ENCODE measurements at regions not wholly inside any gene's neighbourhood (a gene's known extent, or its start where the extent isn't known, plus 50 kb on each side); places are given as distances from the start of the nearest gene placed in this dataset.

GRCh38 chr9:115989831-115990230, 163.8 kb upstream of the PAPPA start:
- Histone ChIP-seq H3K23me2 (ENCODE audit: insufficient read length, low read depth, low read length, poor library complexity, severe bottlenecking) (no peaks in the 10 kb centered on the region), H2AFZ (ENCODE audit: low read length) (no peak overlapping the region), H3K4me2 (ENCODE audit: insufficient read depth, insufficient read length, low read length) (no peak overlapping the region), H3K18ac (ENCODE audit: insufficient read length, low read depth, low read length) (no peak overlapping the region), H3K27ac (ENCODE audit: insufficient read length, low read depth, low read length) (no peak overlapping the region), H4K91ac (ENCODE audit: insufficient read length, low read depth, low read length) (no peak overlapping the region), H2BK12ac (ENCODE audit: insufficient read length, low read depth, low read length) (no peak overlapping the region), H2BK120ac (ENCODE audit: low read depth, low read length, poor library complexity, severe bottlenecking) (no peak overlapping the region), H4K20me1 (ENCODE audit: control insufficient read depth, insufficient read depth, insufficient read length) (no peaks in the 10 kb centered on the region), H2AK5ac (ENCODE audit: insufficient read length, low read length) (no peak overlapping the region), H2BK5ac (ENCODE audit: insufficient read length, low read length) (no peak overlapping the region), H3K23ac (ENCODE audit: insufficient read length, low read depth, low read length) (no peak overlapping the region), H3K14ac (ENCODE audit: insufficient read depth, low read length) (no peak overlapping the region), H3K79me2 (ENCODE audit: insufficient read depth, low read length) (no peaks in the 10 kb centered on the region), H3K9me3 (ENCODE audit: control insufficient read depth, low read depth, low read length) (no peaks in the 10 kb centered on the region), H3K4me1 (ENCODE audit: insufficient read depth, low read length) (no peaks in the 10 kb centered on the region), H3K79me1 (ENCODE audit: insufficient read depth, low read depth, low read length, poor library complexity, severe bottlenecking) (no peaks in the 10 kb centered on the region), H3K4ac (ENCODE audit: low read depth, low read length) (no peak overlapping the region), H3K56ac (ENCODE audit: insufficient read length, low read depth, low read length) (no peak overlapping the region), H3K9ac (ENCODE audit: extremely low read depth, insufficient read length, low read length) (no peak overlapping the region), H4K5ac (ENCODE audit: insufficient read length, low read depth, low read length) (no peak overlapping the region), H3K27me3 (ENCODE audit: insufficient read depth, low read length) (no peaks in the 10 kb centered on the region), H3T11ph (ENCODE audit: low read length) (no peak overlapping the region), H2BK20ac (ENCODE audit: low read depth, low read length, poor library complexity, severe bottlenecking) (no peak overlapping the region), H4K8ac (replicated peaks; ENCODE audit: insufficient read length, low read depth, low read length) (no peak overlapping the region), H2BK15ac (ENCODE audit: low read depth, low read length) (no peak overlapping the region)
- Mint-ChIP-seq H3K27me3 (ENCODE audit: low read depth) (no peaks in the 10 kb centered on the region; the same call in none of the 2 replicates), H3K4me1 (no peaks in the 10 kb centered on the region), H3K9me3 (no peaks in the 10 kb centered on the region), H3K36me3 (ENCODE audit: insufficient read depth in 1 of 3, low read depth in 3 of 3) (no peaks in the 10 kb centered on the region), H3K4me3 (no peak overlapping the region), H3K27ac (no peak overlapping the region)
- no peak for DNase-seq
- no peak for TF ChIP-seq CTCF (conservative IDR thresholded peaks at IDR 0.05)
- WGBS (ENCODE audit: extremely low coverage, insufficient read length, low lambda C conversion rate), result no CpG with 5 or more reads among the region's 4 CpGs
